CD14-positive monocyte (primary cell): ENCODE measurements at regions not wholly inside any gene's neighbourhood (a gene's known extent, or its start where the extent isn't known, plus 50 kb on each side); places are given as distances from the start of the nearest gene placed in this dataset.

Experiments
- DNase-seq, 3 donors: peaks; one replicate each; pipeline ENCODE4 v3.0.0-alpha.2; 2011 to 2022
- H2AFZ ChIP-seq: 2 replicates; pipeline ENCODE4 v1.6.0; 2012; ENCODE audit warnings: mild to moderate bottlenecking, low read depth, low read length, inconsistent platforms; ENCODE audit not compliant: insufficient read depth, poor library complexity, severe bottlenecking
- H3K27ac ChIP-seq, 2 donors: 1 replicate in 1 of 2; 2 replicates in 1 of 2; pipeline ENCODE4 v1.5.1; 2012 to 2013; ENCODE audit warnings: low read length in 2 of 2, control low read depth in 1 of 2, inconsistent platforms in 1 of 2, low read depth in 1 of 2, mild to moderate bottlenecking in 1 of 2
- H3K27me3 ChIP-seq, 2 donors: one replicate each; pipeline versions ENCODE4 v1.6.0 to v1.6.1; 2011 to 2013; ENCODE audit warnings: low read length in 2 of 2; ENCODE audit not compliant: control insufficient read depth in 2 of 2, insufficient read depth in 2 of 2
- H3K36me3 ChIP-seq, 2 donors: replicated peaks in 1 of 2; 1 replicate in 1 of 2; 2 replicates in 1 of 2; pipeline versions ENCODE4 v1.5.1 to v1.6.1; 2012 to 2013; ENCODE audit warnings: low read length in 2 of 2, control low read depth in 1 of 2, inconsistent platforms in 1 of 2, mild to moderate bottlenecking in 1 of 2; ENCODE audit not compliant: insufficient read depth in 2 of 2, control insufficient read depth in 1 of 2
- H3K4me1 ChIP-seq, 2 donors: 1 replicate in 1 of 2; 2 replicates in 1 of 2; pipeline versions ENCODE4 v1.5.1 to v1.6.1; 2012 to 2013; ENCODE audit warnings: low read length in 2 of 2, control low read depth in 1 of 2, inconsistent platforms in 1 of 2, mild to moderate bottlenecking in 1 of 2, moderate library complexity in 1 of 2; ENCODE audit not compliant: insufficient read depth in 2 of 2, control insufficient read depth in 1 of 2
- H3K4me2 ChIP-seq: replicated peaks from 2 replicates; pipeline ENCODE3; 2012; ENCODE audit warnings: low read length, moderate library complexity, mild to moderate bottlenecking; ENCODE audit not compliant: poor library complexity, severe bottlenecking; ENCODE audit errors: extremely low read depth
- H3K4me3 ChIP-seq, 3 experiments: fragments of 200-600 bp in 1 of 3; sonication (generic) in 1 of 3; replicated peaks in 1 of 3; 1 replicate in 2 of 3; 2 replicates in 1 of 3; pipeline ENCODE4 v1.5.1; 2011 to 2013; ENCODE audit warnings: low read length in 3 of 3, mild to moderate bottlenecking in 3 of 3, control low read depth in 2 of 3, low read depth in 2 of 3, inconsistent platforms in 1 of 3, moderate library complexity in 1 of 3
- H3K79me2 ChIP-seq: 2 replicates; pipeline ENCODE4 v1.6.0; 2012; ENCODE audit warnings: mild to moderate bottlenecking, control low read depth, inconsistent platforms, low read length, moderate library complexity; ENCODE audit not compliant: insufficient read depth
- H3K9ac ChIP-seq: 2 replicates; pipeline ENCODE4 v1.6.0; 2017; ENCODE audit warnings: low read length, mild to moderate bottlenecking; ENCODE audit not compliant: insufficient read depth, poor library complexity, severe bottlenecking
- H3K9me3 ChIP-seq, 2 donors: replicated peaks in 1 of 2; 1 replicate in 1 of 2; 2 replicates in 1 of 2; pipeline versions ENCODE4 v1.5.1 to v1.6.1; 2012 to 2013; ENCODE audit warnings: low read length in 2 of 2, control low read depth in 1 of 2; ENCODE audit not compliant: control insufficient read depth in 1 of 2, insufficient read depth in 1 of 2
- H4K20me1 ChIP-seq: 2 replicates; pipeline ENCODE4 v1.6.0; 2012; ENCODE audit warnings: mild to moderate bottlenecking, low read length, control low read depth, moderate library complexity; ENCODE audit not compliant: insufficient read depth
- H3K27ac Mint-ChIP-seq, 7 donors: one replicate each; pipeline ENCODE4 v1.8.0; 2020; ENCODE audit warnings: mild to moderate bottlenecking in 7 of 7, mixed read lengths in 7 of 7, moderate library complexity in 6 of 7, inconsistent platforms in 2 of 7
- H3K27me3 Mint-ChIP-seq, 3 donors: one replicate each; pipeline ENCODE4 v1.8.0; 2021 to 2022; ENCODE audit warnings: low read depth in 3 of 3, mild to moderate bottlenecking in 3 of 3, mixed read lengths in 3 of 3, moderate library complexity in 3 of 3, inconsistent platforms in 1 of 3
- H3K36me3 Mint-ChIP-seq, 2 donors: one replicate each; pipeline ENCODE4 v1.8.0; 2020; ENCODE audit warnings: mixed read lengths in 2 of 2, inconsistent platforms in 1 of 2, mild to moderate bottlenecking in 1 of 2
- H3K4me1 Mint-ChIP-seq: one replicate; pipeline ENCODE4 v1.8.0; 2020; ENCODE audit warnings: mild to moderate bottlenecking, mixed read lengths
- H3K4me3 Mint-ChIP-seq, 2 donors: one replicate each; pipeline ENCODE4 v1.8.0; 2020; ENCODE audit warnings: mild to moderate bottlenecking in 2 of 2, mixed read lengths in 2 of 2, moderate library complexity in 1 of 2
- H3K9me3 Mint-ChIP-seq, 7 donors: one replicate each; pipeline ENCODE4 v1.8.0; 2020 to 2022; ENCODE audit warnings: mixed read lengths in 7 of 7, mild to moderate bottlenecking in 6 of 7, moderate library complexity in 6 of 7, inconsistent platforms in 2 of 7
- CTCF ChIP-seq: fragments of 200-600 bp; IDR thresholded peaks from one replicate; pipeline ENCODE4 v1.8.0; 2022; ENCODE audit warnings: antibody characterized with exemption, mild to moderate bottlenecking
- WGBS: methylation state at CpG from one replicate; pipeline ENCODE4 v1.1.5; 2013; ENCODE audit warnings: missing lambda C conversion rate; ENCODE audit not compliant: insufficient coverage; 5-methylcytosine and 5-hydroxymethylcytosine counted together
- intact Hi-C, 2 donors: fragments of 100-400 bp; cut with micrococcal nuclease; formaldehyde crosslinking; loops; one replicate each; pipeline versions ENCODE4 v1.15.0 to v1.15.1; 2023

GRCh38 chr20:50251383-50251748, 60.7 kb downstream of the CEBPB start:
- no peak for TF ChIP-seq CTCF
- peak overlapping the region in 1 of 7 donors; percentile 76 for H3K27ac Mint-ChIP-seq
- no peak overlapping the region for H3K27ac ChIP-seq
- WGBS: 95% methylated on average over 11 of the region's 11 CpGs
- no peaks in the 10 kb centered on the region for H3K79me2 ChIP-seq
- no peaks in the 10 kb centered on the region for H4K20me1 ChIP-seq
- no peak overlapping the region for H3K4me3 ChIP-seq
- H3K9me3 ChIP-seq: no peaks in the 10 kb centered on the region
- intact Hi-C loops: no loop called here
- peaks cover 14 to 30% of the 10 kb centered on the region in 2 donors for H3K4me1 ChIP-seq
- H3K4me1 Mint-ChIP-seq: peaks cover 38% of the 10 kb centered on the region
- no peak overlapping the region for H3K4me3 Mint-ChIP-seq
- DNase-seq: no peak
- H3K9me3 Mint-ChIP-seq: no peaks in the 10 kb centered on the region
- no peak overlapping the region for H3K9ac ChIP-seq
- no peaks in the 10 kb centered on the region for H3K36me3 ChIP-seq
- H3K27me3 ChIP-seq: no peaks in the 10 kb centered on the region
- no peak overlapping the region for H2AFZ ChIP-seq
- no peak overlapping the region for H3K4me2 ChIP-seq
- peaks cover 0 to 11% (median 2%) of the 10 kb centered on the region in 3 donors for H3K27me3 Mint-ChIP-seq
- H3K36me3 Mint-ChIP-seq: peaks cover 0 to 3% of the 10 kb centered on the region in 2 donors

DNA sequence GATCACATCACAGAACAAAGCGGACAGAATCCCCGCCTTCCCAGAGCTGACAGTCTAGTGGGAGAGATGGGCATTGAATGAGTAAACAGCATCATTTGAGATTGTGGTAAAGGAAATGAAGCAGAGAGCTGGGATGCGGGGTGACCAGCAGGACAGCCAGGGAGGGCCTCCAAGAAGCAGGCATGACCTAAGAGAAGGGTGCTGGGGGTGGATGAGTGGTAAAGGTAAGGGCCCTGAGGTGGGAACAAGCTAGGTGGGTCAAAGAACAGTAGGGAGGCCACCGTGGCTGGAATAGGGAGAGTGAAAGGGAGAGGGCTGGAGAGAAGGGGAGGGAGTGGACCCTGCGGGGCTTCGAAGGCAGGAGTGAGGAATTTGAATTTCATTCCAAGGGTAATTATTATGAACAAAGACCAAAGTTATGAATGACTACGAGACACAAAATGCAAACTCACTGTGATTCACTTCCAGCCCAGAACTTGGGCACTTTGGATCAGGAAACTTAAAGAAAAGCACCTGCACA, 61.4 kb downstream of the CEBPB start:
- intact Hi-C loops: no loop called here
- DNase-seq: peak in 2 of 3 donors; percentile 50 to 62
- WGBS: 94% methylated on average over 4 of the region's 7 CpGs
- peaks cover 0 to 3% of the 10 kb centered on the region in 2 donors for H3K36me3 Mint-ChIP-seq
- Histone ChIP-seq H2AFZ (no peak overlapping the region), H3K4me3 (no peak overlapping the region), H3K36me3 (no peaks in the 10 kb centered on the region), H4K20me1 (no peaks in the 10 kb centered on the region), H3K9me3 (no peaks in the 10 kb centered on the region), H3K4me1 (peaks cover 19 to 37% of the 10 kb centered on the region in 2 donors), H3K79me2 (no peaks in the 10 kb centered on the region), H3K4me2 (no peak overlapping the region), H3K9ac (no peak overlapping the region), H3K27me3 (no peaks in the 10 kb centered on the region), H3K27ac (peak overlapping the region in 1 of 2 donors; percentile 59)
- peaks cover 45% of the 10 kb centered on the region for H3K4me1 Mint-ChIP-seq
- H3K9me3 Mint-ChIP-seq: no peaks in the 10 kb centered on the region
- peaks cover 0 to 14% (median 2%) of the 10 kb centered on the region in 3 donors for H3K27me3 Mint-ChIP-seq
- H3K4me3 Mint-ChIP-seq: peak overlapping the region in 1 of 2 donors; percentile 31
- TF ChIP-seq CTCF: no peak
- peak overlapping the region; percentile 59 to 89 (median 81) for H3K27ac Mint-ChIP-seq
